HL-60 (cell line): ENCODE measurements at regions not wholly inside any gene's neighbourhood (a gene's known extent, or its start where the extent isn't known, plus 50 kb on each side); places are given as distances from the start of the nearest gene placed in this dataset.

ENCODE experiments used
- DNase-seq, 2 experiments: peaks; one replicate each; pipeline ENCODE4 v3.0.0-alpha.2; 2010 to 2020; ENCODE audit warnings: low read depth in 1 of 2, low spot score in 1 of 2
- H3K27ac ChIP-seq: fragments of 250-450 bp; sonication (Bioruptor Pico); replicated peaks from 2 replicates; pipeline ENCODE4 v1.5.1; 2020; ENCODE audit warnings: mild to moderate bottlenecking, moderate library complexity
- H3K27me3 ChIP-seq: fragments of 250-450 bp; sonication (Bioruptor Pico); 2 replicates; pipeline ENCODE4 v1.5.1; 2021; ENCODE audit warnings: mild to moderate bottlenecking, moderate library complexity; ENCODE audit not compliant: insufficient read depth, poor library complexity, severe bottlenecking
- H3K4me3 ChIP-seq: replicated peaks from 2 replicates; pipeline ENCODE4 v1.5.1; 2011; ENCODE audit warnings: mild to moderate bottlenecking, control low read depth, low read length; ENCODE audit not compliant: insufficient read depth
- CTCF ChIP-seq: IDR thresholded peaks from one replicate; pipeline ENCODE4 v1.5.1; 2011; ENCODE audit warnings: low read length, control low read depth, inconsistent platforms; ENCODE audit not compliant: insufficient read depth
- GABPA ChIP-seq: IDR thresholded peaks from 2 replicates; pipeline ENCODE4 v1.6.1; 2012; ENCODE audit warnings: low read depth
- POLR2AphosphoS5 ChIP-seq: IDR thresholded peaks from 2 replicates; pipeline ENCODE4 v1.6.1; 2012; ENCODE audit warnings: low read depth
- REST ChIP-seq: IDR thresholded peaks from 2 replicates; pipeline ENCODE4 v1.6.1; 2012; ENCODE audit warnings: low read depth; ENCODE audit not compliant: insufficient replicate concordance
- SPI1 ChIP-seq: IDR thresholded peaks from 2 replicates; pipeline ENCODE4 v1.6.1; 2012; ENCODE audit warnings: low read depth, mild to moderate bottlenecking, borderline replicate concordance

- no peak overlapping the region for H3K4me3 ChIP-seq
- no peak for TF ChIP-seq CTCF
- TF ChIP-seq POLR2AphosphoS5, result no peak
- TF ChIP-seq GABPA, result no peak
- TF ChIP-seq SPI1, result no peak
- TF ChIP-seq REST, result no peak
- DNase-seq, result no peak
These were observed 236.1 kb upstream of the PLEKHG7 start for GRCh38 chr12:92466391-92467305.

GRCh38 chr12:92465786-92466295 is 236.9 kb upstream of the PLEKHG7 start:
- no peak for TF ChIP-seq CTCF
- TF ChIP-seq REST, result no peak
- DNase-seq, result no peak
- no peak overlapping the region for H3K27ac ChIP-seq
- no peak overlapping the region for H3K4me3 ChIP-seq
- no peaks in the 10 kb centered on the region for H3K27me3 ChIP-seq

More at GRCh38 chr12:92466391-92467305, 236.1 kb upstream of the PLEKHG7 start:
- no peak overlapping the region for H3K27ac ChIP-seq
- H3K27me3 ChIP-seq, result no peaks in the 10 kb centered on the region

DNA sequence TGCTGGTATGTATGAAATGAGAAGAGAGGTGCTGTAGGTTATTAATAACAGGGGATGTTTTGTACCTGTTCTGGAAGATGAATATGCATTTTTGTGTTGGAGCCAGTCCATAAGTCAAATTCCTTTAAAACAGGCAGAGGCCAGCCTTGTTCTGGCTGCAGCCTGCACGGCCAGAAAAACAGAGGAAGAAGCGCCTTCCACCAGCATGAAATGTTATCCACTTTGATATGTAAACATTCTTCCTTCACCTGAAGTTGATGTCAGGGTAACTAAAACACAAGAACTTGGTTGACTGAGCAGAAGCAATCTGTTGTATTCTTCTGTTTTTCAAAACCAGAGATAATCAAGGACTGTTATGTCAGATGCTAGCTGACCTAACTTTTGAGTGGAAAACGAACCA is 237.9 kb upstream of the PLEKHG7 start:
- H3K27me3 ChIP-seq, result no peaks in the 10 kb centered on the region
- TF ChIP-seq CTCF (no peak), GABPA (no peak), SPI1 (no peak), REST (no peak), POLR2AphosphoS5 (no peak)
- H3K27ac ChIP-seq, result no peak overlapping the region
- H3K4me3 ChIP-seq, result no peak overlapping the region
- DNase-seq, result no peak
